K562 (cell line): ENCODE measurements at regions not wholly inside any gene's neighbourhood (a gene's known extent, or its start where the extent isn't known, plus 50 kb on each side); places are given as distances from the start of the nearest gene placed in this dataset.

Experiments used
- ATAC-seq: fragments of 200-7000 bp; cut with Tn5 transposase; 3 replicates; pipeline ENCODE4 v1.9.1; 2020; ENCODE audit warnings: moderate library complexity
- BruUV-seq: library from RNA; stranded (reverse); fragments of 400-500 nt; replicated peaks from 2 replicates; lab custom pipeline; 2021; lab: Mats Ljungman, UMichigan
- CTCF ChIA-PET: fragments of 300-600 bp; formaldehyde crosslinking; extraction: SDS; loops from one replicate; lab custom pipeline; 2021; ENCODE audit warnings: low intra/inter-chr PET ratio; lab: Yijun Ruan, JAX
- POLR2A ChIA-PET: fragments of 300-600, 350-650 bp; sonication (Branson Sonifier 250); formaldehyde crosslinking; extraction: SDS; loops from one replicate; lab custom pipeline; 2021; ENCODE audit warnings: antibody characterized with exemption, inconsistent platforms; lab: Yijun Ruan, JAX
- DNase-seq, 4 experiments: peaks; one replicate each; pipeline versions ENCODE4 v3.0.0 to v3.0.0-alpha.2; 2011 to 2018; ENCODE audit warnings: low spot score in 3 of 4, mixed read lengths in 3 of 4; ENCODE audit errors: extremely low read depth in 1 of 4
- FAIRE-seq: peaks from 2 replicates; lab custom pipeline; 2011; peaks lifted over from hg19 to GRCh38; lab: Jason Lieb, UNC
- H2AFZ ChIP-seq: 2 replicates; pipeline ENCODE4 v1.6.0; 2011; ENCODE audit warnings: low read depth, low read length, control low read depth, inconsistent platforms
- H3K27ac ChIP-seq: fragments of 200-600 bp; 3 replicates; pipeline ENCODE4 v1.8.0; 2011; ENCODE audit warnings: low read depth, mild to moderate bottlenecking, control low read depth, inconsistent platforms, low read length, moderate library complexity, mixed read lengths; ENCODE audit errors: extremely low read depth
- H3K27me3 ChIP-seq, 2 experiments: fragments of 300-600 bp in 1 of 2; 2 replicates in 1 of 2; 3 replicates in 1 of 2; pipeline versions ENCODE4 v1.6.0 to v1.8.0; 2011; ENCODE audit warnings: inconsistent platforms in 2 of 2, low read length in 2 of 2, mild to moderate bottlenecking in 1 of 2, mixed read lengths in 1 of 2, moderate library complexity in 1 of 2; ENCODE audit not compliant: control insufficient read depth in 2 of 2, insufficient read depth in 2 of 2
- H3K36me3 ChIP-seq: fragments of 300-600 bp; 3 replicates; pipeline ENCODE4 v1.8.0; 2011; ENCODE audit warnings: mild to moderate bottlenecking, low read length, inconsistent platforms; ENCODE audit not compliant: control insufficient read depth, insufficient read depth
- H3K4me1 ChIP-seq, 2 experiments: fragments of 200-600 bp in 1 of 2; replicated peaks in 1 of 2; 2 replicates in 1 of 2; 3 replicates in 1 of 2; pipeline versions ENCODE4 v1.5.1 to v1.8.0; 2011; ENCODE audit warnings: inconsistent platforms in 2 of 2, low read length in 2 of 2, mild to moderate bottlenecking in 1 of 2, mixed read lengths in 1 of 2, moderate library complexity in 1 of 2; ENCODE audit not compliant: control insufficient read depth in 2 of 2, insufficient read depth in 2 of 2
- H3K4me2 ChIP-seq: 2 replicates; pipeline ENCODE4 v1.6.1; 2011; ENCODE audit warnings: low read length, control low read depth, inconsistent platforms, mixed read lengths; ENCODE audit not compliant: insufficient read depth
- H3K4me3 ChIP-seq: fragments of 200-600 bp; sonication (generic), shearing (Covaris generic); 2 replicates; pipeline ENCODE4 v1.5.1; 2016; ENCODE audit warnings: control low read depth, inconsistent platforms
- H3K79me2 ChIP-seq: fragments of 200-600 bp; 3 replicates; pipeline ENCODE4 v1.8.0; 2011; ENCODE audit warnings: low read length, inconsistent platforms; ENCODE audit not compliant: control insufficient read depth, insufficient read depth
- H3K9ac ChIP-seq, 2 experiments: 2 replicates each; pipeline versions ENCODE4 v1.6.0 to v1.6.1; 2011; ENCODE audit warnings: low read depth in 2 of 2, low read length in 2 of 2, control low read depth in 1 of 2, inconsistent platforms in 1 of 2, mild to moderate bottlenecking in 1 of 2, mixed read lengths in 1 of 2; ENCODE audit not compliant: insufficient read depth in 1 of 2
- H3K9me1 ChIP-seq: one replicate; pipeline ENCODE4 v1.6.0; 2011; ENCODE audit warnings: inconsistent platforms, mild to moderate bottlenecking, low read length, moderate library complexity; ENCODE audit not compliant: control insufficient read depth, insufficient read depth
- H3K9me3 ChIP-seq: replicated peaks from 2 replicates; pipeline ENCODE4 v1.5.1; 2011; ENCODE audit warnings: low read depth, low read length, inconsistent platforms; ENCODE audit not compliant: control insufficient read depth, insufficient read depth
- H4K20me1 ChIP-seq: replicated peaks from 2 replicates; pipeline ENCODE4 v1.6.1; 2011; ENCODE audit warnings: low read length, inconsistent platforms, mixed read lengths; ENCODE audit not compliant: control insufficient read depth, insufficient read depth
- ATF1 ChIP-seq, 2 experiments: fragments of 450-650 bp in 1 of 2; IDR thresholded peaks; 2 replicates each; pipeline ENCODE4 v1.6.1; 2016; ENCODE audit warnings: missing compliant biosample characterization in 1 of 2, missing genetic modification characterization in 1 of 2
- CBX8 ChIP-seq: fragments of 200-600 bp; sonication (generic); IDR thresholded peaks from 2 replicates; pipeline ENCODE4 v1.6.1; 2012; ENCODE audit warnings: borderline replicate concordance, mixed run types, low read depth, mild to moderate bottlenecking, moderate library complexity, mixed read lengths, low read length, control low read depth, inconsistent platforms; ENCODE audit not compliant: poor library complexity, severe bottlenecking; ENCODE audit errors: extremely low read depth
- ETV5 ChIP-seq: sonication (generic); formaldehyde crosslinking; IDR thresholded peaks from 2 replicates; pipeline ENCODE4 v1.4.0; 2020; ENCODE audit warnings: low read depth, mild to moderate bottlenecking, missing genetic modification reagents
- HMGN3 ChIP-seq: IDR thresholded peaks from 2 replicates; pipeline ENCODE4 v1.6.1; 2011; ENCODE audit warnings: borderline replicate concordance, low read depth, mild to moderate bottlenecking, mixed read lengths, low read length; ENCODE audit not compliant: insufficient read length; ENCODE audit errors: extremely low read depth
- RBM25 ChIP-seq: fragments of 200-400 bp; formaldehyde crosslinking; IDR thresholded peaks from 2 replicates; pipeline ENCODE4 v1.6.1; 2018; ENCODE audit warnings: low read length, low read depth, moderate library complexity; ENCODE audit not compliant: severe bottlenecking
- TCFL5 ChIP-seq: fragments of 250-450 bp; sonication (Bioruptor Pico); conservative IDR thresholded peaks from 2 replicates; pipeline ENCODE4 v1.6.1; 2021; ENCODE audit warnings: mild to moderate bottlenecking, moderate library complexity, matching md5 sums
- THRAP3 ChIP-seq: fragments of 450-650 bp; IDR thresholded peaks from 2 replicates; pipeline ENCODE4 v1.6.1; 2016; ENCODE audit warnings: mild to moderate bottlenecking, inconsistent platforms, borderline replicate concordance
- ZNF121 ChIP-seq: sonication (generic); formaldehyde crosslinking; conservative IDR thresholded peaks from 2 replicates; pipeline ENCODE4 v1.8.0; 2022; ENCODE audit warnings: missing genetic modification reagents
- ZNF384 ChIP-seq: IDR thresholded peaks from 2 replicates; pipeline ENCODE4 v1.6.1; 2012; ENCODE audit warnings: low read depth, low read length, improper control_type of control experiment
- ZNF644 ChIP-seq: fragments of 200-800 bp; sonication (Bioruptor generic); IDR thresholded peaks from 2 replicates; pipeline ENCODE4 v1.6.1; 2016; ENCODE audit warnings: low read depth, missing genetic modification characterization, missing compliant biosample characterization
- WGBS: fragments of 100-300 bp; shearing (Covaris generic); methylation state at CpG from one replicate; pipeline ENCODE4 v1.1.6; 2016; ENCODE audit warnings: low coverage, mixed read lengths; ENCODE audit not compliant: insufficient coverage; ENCODE audit errors: missing lambda C conversion rate; 5-methylcytosine and 5-hydroxymethylcytosine counted together
- in situ Hi-C: fragments of 300-500 bp; cut with MboI; formaldehyde crosslinking; loops from 4 replicates; pipeline ENCODE4 v1.15.0; 2018; ENCODE audit warnings: inconsistent platforms, mixed read lengths
- intact Hi-C: fragments of 100-400 bp; cut with micrococcal nuclease; formaldehyde crosslinking; loops from 2 replicates; pipeline ENCODE4 v1.14.2; 2022
- TF ChIP-seq, protein P1 (sequence below): fragments of 250-450 bp; sonication (Bioruptor Pico); IDR thresholded peaks from 2 replicates; pipeline ENCODE4 v1.4.0; 2020
- TF ChIP-seq, protein P2 (sequence below): fragments of 250-450 bp; sonication (Bioruptor Pico); IDR thresholded peaks from 2 replicates; pipeline ENCODE4 v1.5.0; 2022; ENCODE audit warnings: mild to moderate bottlenecking

DNA sequence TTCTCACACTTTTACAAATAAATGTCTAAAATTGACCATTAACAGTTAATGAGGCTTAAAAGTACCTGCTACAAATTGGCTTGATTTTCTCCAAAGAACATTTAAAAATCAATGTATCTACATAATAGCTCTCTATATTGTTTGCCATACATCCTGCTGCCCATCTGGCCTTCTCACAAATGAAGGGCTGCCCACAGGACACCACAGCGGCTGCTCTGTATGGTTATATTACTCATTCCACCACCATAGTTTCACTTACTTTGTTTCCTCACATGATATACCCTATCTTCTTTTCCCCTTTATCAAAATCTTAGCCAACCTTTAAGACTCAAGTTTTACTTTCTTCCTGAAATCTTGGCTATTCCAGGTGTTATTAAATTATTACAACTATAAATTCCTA, 407.7 kb upstream of the HTR1E start:
- WGBS, result 0% methylated on average over 1 of the region's 1 CpG
- Histone ChIP-seq H3K36me3 (no peaks in the 10 kb centered on the region), H3K9me1 (no peaks in the 10 kb centered on the region), H3K27me3 (no peaks in the 10 kb centered on the region), H3K4me3 (no peak overlapping the region), H4K20me1 (no peaks in the 10 kb centered on the region), H3K27ac (no peak overlapping the region), H3K79me2 (no peaks in the 10 kb centered on the region), H3K4me1 (no peaks in the 10 kb centered on the region), H3K9ac (no peak overlapping the region), H3K9me3 (no peaks in the 10 kb centered on the region), H3K4me2 (no peak overlapping the region), H2AFZ (no peak overlapping the region)
- ChIA-PET CTCF (no interaction called here), POLR2A (no interaction called here)
- no peak for DNase-seq
- TF ChIP-seq HMGN3, result no peak
- TF ChIP-seq TCFL5 (CRISPR knock-in tag), result no peak
- no peak for TF ChIP-seq ZNF384
- TF ChIP-seq CBX8, result no peak
- no peak for TF ChIP-seq RBM25
- TF ChIP-seq ZNF121 (CRISPR knock-in tag), result no peak
- no peak for TF ChIP-seq ZNF644 (tag)
- TF ChIP-seq, protein P1, sequence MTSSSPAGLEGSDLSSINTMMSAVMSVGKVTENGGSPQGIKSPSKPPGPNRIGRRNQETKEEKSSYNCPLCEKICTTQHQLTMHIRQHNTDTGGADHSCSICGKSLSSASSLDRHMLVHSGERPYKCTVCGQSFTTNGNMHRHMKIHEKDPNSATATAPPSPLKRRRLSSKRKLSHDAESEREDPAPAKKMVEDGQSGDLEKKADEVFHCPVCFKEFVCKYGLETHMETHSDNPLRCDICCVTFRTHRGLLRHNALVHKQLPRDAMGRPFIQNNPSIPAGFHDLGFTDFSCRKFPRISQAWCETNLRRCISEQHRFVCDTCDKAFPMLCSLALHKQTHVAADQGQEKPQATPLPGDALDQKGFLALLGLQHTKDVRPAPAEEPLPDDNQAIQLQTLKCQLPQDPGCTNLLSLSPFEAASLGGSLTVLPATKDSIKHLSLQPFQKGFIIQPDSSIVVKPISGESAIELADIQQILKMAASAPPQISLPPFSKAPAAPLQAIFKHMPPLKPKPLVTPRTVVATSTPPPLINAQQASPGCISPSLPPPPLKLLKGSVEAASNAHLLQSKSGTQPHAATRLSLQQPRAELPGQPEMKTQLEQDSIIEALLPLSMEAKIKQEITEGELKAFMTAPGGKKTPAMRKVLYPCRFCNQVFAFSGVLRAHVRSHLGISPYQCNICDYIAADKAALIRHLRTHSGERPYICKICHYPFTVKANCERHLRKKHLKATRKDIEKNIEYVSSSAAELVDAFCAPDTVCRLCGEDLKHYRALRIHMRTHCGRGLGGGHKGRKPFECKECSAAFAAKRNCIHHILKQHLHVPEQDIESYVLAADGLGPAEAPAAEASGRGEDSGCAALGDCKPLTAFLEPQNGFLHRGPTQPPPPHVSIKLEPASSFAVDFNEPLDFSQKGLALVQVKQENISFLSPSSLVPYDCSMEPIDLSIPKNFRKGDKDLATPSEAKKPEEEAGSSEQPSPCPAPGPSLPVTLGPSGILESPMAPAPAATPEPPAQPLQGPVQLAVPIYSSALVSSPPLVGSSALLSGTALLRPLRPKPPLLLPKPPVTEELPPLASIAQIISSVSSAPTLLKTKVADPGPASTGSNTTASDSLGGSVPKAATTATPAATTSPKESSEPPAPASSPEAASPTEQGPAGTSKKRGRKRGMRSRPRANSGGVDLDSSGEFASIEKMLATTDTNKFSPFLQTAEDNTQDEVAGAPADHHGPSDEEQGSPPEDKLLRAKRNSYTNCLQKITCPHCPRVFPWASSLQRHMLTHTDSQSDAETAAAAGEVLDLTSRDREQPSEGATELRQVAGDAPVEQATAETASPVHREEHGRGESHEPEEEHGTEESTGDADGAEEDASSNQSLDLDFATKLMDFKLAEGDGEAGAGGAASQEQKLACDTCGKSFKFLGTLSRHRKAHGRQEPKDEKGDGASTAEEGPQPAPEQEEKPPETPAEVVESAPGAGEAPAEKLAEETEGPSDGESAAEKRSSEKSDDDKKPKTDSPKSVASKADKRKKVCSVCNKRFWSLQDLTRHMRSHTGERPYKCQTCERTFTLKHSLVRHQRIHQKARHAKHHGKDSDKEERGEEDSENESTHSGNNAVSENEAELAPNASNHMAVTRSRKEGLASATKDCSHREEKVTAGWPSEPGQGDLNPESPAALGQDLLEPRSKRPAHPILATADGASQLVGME (CRISPR knock-in tag), result no peak
- TF ChIP-seq ATF1 (CRISPR knock-in tag; IDR thresholded peaks at IDR 0.05), result no peak
- no peak for TF ChIP-seq ATF1 (tag; IDR thresholded peaks at IDR 0.05)
- no peak for TF ChIP-seq THRAP3
- TF ChIP-seq ETV5 (CRISPR knock-in tag), result no peak
- TF ChIP-seq, protein P2, sequence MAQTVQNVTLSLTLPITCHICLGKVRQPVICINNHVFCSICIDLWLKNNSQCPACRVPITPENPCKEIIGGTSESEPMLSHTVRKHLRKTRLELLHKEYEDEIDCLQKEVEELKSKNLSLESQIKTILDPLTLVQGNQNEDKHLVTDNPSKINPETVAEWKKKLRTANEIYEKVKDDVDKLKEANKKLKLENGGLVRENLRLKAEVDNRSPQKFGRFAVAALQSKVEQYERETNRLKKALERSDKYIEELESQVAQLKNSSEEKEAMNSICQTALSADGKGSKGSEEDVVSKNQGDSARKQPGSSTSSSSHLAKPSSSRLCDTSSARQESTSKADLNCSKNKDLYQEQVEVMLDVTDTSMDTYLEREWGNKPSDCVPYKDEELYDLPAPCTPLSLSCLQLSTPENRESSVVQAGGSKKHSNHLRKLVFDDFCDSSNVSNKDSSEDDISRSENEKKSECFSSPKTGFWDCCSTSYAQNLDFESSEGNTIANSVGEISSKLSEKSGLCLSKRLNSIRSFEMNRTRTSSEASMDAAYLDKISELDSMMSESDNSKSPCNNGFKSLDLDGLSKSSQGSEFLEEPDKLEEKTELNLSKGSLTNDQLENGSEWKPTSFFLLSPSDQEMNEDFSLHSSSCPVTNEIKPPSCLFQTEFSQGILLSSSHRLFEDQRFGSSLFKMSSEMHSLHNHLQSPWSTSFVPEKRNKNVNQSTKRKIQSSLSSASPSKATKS, result no peak
- FAIRE-seq, result no peak
- in situ Hi-C loops (no loop called here), intact Hi-C loops (no loop called here)
- no peak for ATAC-seq
- BruUV-seq, result no TSS peak
